B cell (primary cell): ENCODE measurements at regions not wholly inside any gene's neighbourhood (a gene's known extent, or its start where the extent isn't known, plus 50 kb on each side); places are given as distances from the start of the nearest gene placed in this dataset.
"Not testable (repeated sequence)": the region's sequence is repeated elsewhere in the genome, so short reads cannot be mapped to it uniquely, and the experiment has no call there.

Experiments
- ATAC-seq: fragments of 200-7000 bp; cut with Tn5 transposase; one replicate; pipeline ENCODE4 v1.10.0; 2021; ENCODE audit warnings: low read depth, mild to moderate bottlenecking, moderate number of reproducible peaks, moderate library complexity
- CTCF ChIA-PET: fragments of 350-600 bp; sonication (Branson Sonifier 250); formaldehyde crosslinking; loops from one replicate; lab custom pipeline; 2021; ENCODE audit warnings: antibody characterized with exemption, inconsistent platforms; lab: Charles Lee
- POLR2A ChIA-PET: fragments of 350-600 bp; sonication (Branson Sonifier 250); formaldehyde crosslinking; loops from one replicate; lab custom pipeline; 2021; ENCODE audit warnings: antibody characterized with exemption; lab: Charles Lee
- DNase-seq: peaks from one replicate; pipeline ENCODE4 v3.0.0; 2013
- H2AFZ ChIP-seq: 2 replicates; pipeline ENCODE4 v1.6.1; 2012; ENCODE audit warnings: mild to moderate bottlenecking, low read depth, low read length; ENCODE audit not compliant: insufficient read depth, poor library complexity, severe bottlenecking
- H3K27ac ChIP-seq, 2 donors: 1 replicate in 1 of 2; 2 replicates in 1 of 2; pipeline ENCODE4 v1.5.1; 2012 to 2013; ENCODE audit warnings: low read length in 2 of 2, mild to moderate bottlenecking in 2 of 2, moderate library complexity in 1 of 2
- H3K27me3 ChIP-seq, 4 experiments: fragments of 200-600 bp in 1 of 4; sonication (generic) in 1 of 4; replicated peaks in 1 of 4; 1 replicate in 2 of 4; 2 replicates in 2 of 4; pipeline versions ENCODE4 v1.6.1 to v1.7.0; 2013 to 2016; ENCODE audit warnings: low read length in 3 of 4, mild to moderate bottlenecking in 2 of 4, mixed read lengths in 1 of 4, moderate library complexity in 1 of 4; ENCODE audit not compliant: insufficient read depth in 4 of 4, control insufficient read depth in 3 of 4; ENCODE audit errors: control extremely low read depth in 1 of 4
- H3K36me3 ChIP-seq, 2 experiments: replicated peaks in 1 of 2; 1 replicate in 1 of 2; 2 replicates in 1 of 2; pipeline versions ENCODE4 v1.6.1 to v1.7.1; 2013; ENCODE audit warnings: low read length in 1 of 2; ENCODE audit not compliant: insufficient read depth in 2 of 2, control insufficient read depth in 1 of 2; ENCODE audit errors: control extremely low read depth in 1 of 2, extremely low read depth in 1 of 2
- H3K4me1 ChIP-seq, 2 donors: fragments of 200-600 bp in 1 of 2; sonication (generic) in 1 of 2; 1 replicate in 1 of 2; 2 replicates in 1 of 2; pipeline versions ENCODE4 v1.5.1 to v1.6.1; 2013 to 2017; ENCODE audit warnings: low read length in 2 of 2; ENCODE audit not compliant: control insufficient read depth in 2 of 2, insufficient read depth in 2 of 2
- H3K4me2 ChIP-seq: replicated peaks from 2 replicates; pipeline ENCODE3; 2012; ENCODE audit warnings: mild to moderate bottlenecking, low read depth, low read length; ENCODE audit not compliant: poor library complexity, severe bottlenecking
- H3K4me3 ChIP-seq, 5 experiments: fragments of 200-600 bp in 1 of 5; sonication (generic) in 1 of 5; 1 replicate in 3 of 5; 2 replicates in 2 of 5; pipeline versions ENCODE4 v1.5.1 to v1.7.0; 2011 to 2016; ENCODE audit warnings: low read length in 4 of 5, mild to moderate bottlenecking in 4 of 5, low read depth in 2 of 5, control low read depth in 1 of 5, moderate library complexity in 1 of 5; ENCODE audit not compliant: insufficient read depth in 1 of 5; ENCODE audit errors: control extremely low read depth in 1 of 5, extremely low read depth in 1 of 5
- H3K79me2 ChIP-seq: fragments of 200-600 bp; sonication (generic); one replicate; pipeline ENCODE4 v1.6.0; 2016; ENCODE audit warnings: low read length; ENCODE audit not compliant: control insufficient read depth, insufficient read depth
- H3K9ac ChIP-seq: fragments of 200-600 bp; sonication (generic); 2 replicates; pipeline ENCODE4 v1.6.1; 2017; ENCODE audit warnings: mild to moderate bottlenecking, low read length, moderate library complexity
- H3K9me3 ChIP-seq, 3 donors: one replicate each; pipeline versions ENCODE4 v1.6.1 to v1.7.1; 2013; ENCODE audit warnings: low read length in 2 of 3; ENCODE audit not compliant: control insufficient read depth in 2 of 3, insufficient read depth in 1 of 3; ENCODE audit errors: control extremely low read depth in 1 of 3
- H4K20me1 ChIP-seq: 2 replicates; pipeline ENCODE4 v1.6.0; 2012; ENCODE audit warnings: mild to moderate bottlenecking, low read length; ENCODE audit not compliant: insufficient read depth, control insufficient read depth, poor library complexity, severe bottlenecking
- H3K27ac Mint-ChIP-seq: one replicate; pipeline ENCODE4 v1.8.0; 2021; ENCODE audit warnings: mixed read lengths
- H3K27me3 Mint-ChIP-seq: one replicate; pipeline ENCODE4 v1.8.0; 2021; ENCODE audit warnings: mixed read lengths
- H3K4me1 Mint-ChIP-seq: one replicate; pipeline ENCODE4 v1.8.0; 2021; ENCODE audit warnings: mixed read lengths
- H3K4me3 Mint-ChIP-seq: one replicate; pipeline ENCODE4 v1.8.0; 2021; ENCODE audit warnings: mixed read lengths
- H3K9me3 Mint-ChIP-seq: one replicate; pipeline ENCODE4 v1.8.0; 2022; ENCODE audit warnings: mixed read lengths; ENCODE audit not compliant: insufficient read depth
- EZH2 ChIP-seq: IDR thresholded peaks from 2 replicates; pipeline ENCODE4 v1.6.1; 2012; ENCODE audit warnings: borderline replicate concordance, low read depth, mild to moderate bottlenecking, moderate library complexity, low read length; ENCODE audit not compliant: insufficient read depth, poor library complexity, severe bottlenecking
- WGBS: methylation state at CpG from one replicate; pipeline ENCODE4 v1.1.5; 2013; ENCODE audit warnings: missing lambda C conversion rate; ENCODE audit not compliant: insufficient coverage; 5-methylcytosine and 5-hydroxymethylcytosine counted together
- intact Hi-C: fragments of 100-400 bp; cut with micrococcal nuclease; formaldehyde crosslinking; loops from one replicate; pipeline ENCODE4 v1.10.0; 2022
- TF ChIP-seq, protein P1 (sequence below): fragments of 200-600 bp; IDR thresholded peaks from one replicate; pipeline ENCODE4 v1.8.0; 2022; ENCODE audit warnings: antibody characterized with exemption, mild to moderate bottlenecking

GRCh38 chr18:55732227-55733106 lies 144.5 kb upstream of the TCF4 start:
- no peak overlapping the region for H2AFZ ChIP-seq
- POLR2A ChIA-PET: no interaction called here

DNA sequence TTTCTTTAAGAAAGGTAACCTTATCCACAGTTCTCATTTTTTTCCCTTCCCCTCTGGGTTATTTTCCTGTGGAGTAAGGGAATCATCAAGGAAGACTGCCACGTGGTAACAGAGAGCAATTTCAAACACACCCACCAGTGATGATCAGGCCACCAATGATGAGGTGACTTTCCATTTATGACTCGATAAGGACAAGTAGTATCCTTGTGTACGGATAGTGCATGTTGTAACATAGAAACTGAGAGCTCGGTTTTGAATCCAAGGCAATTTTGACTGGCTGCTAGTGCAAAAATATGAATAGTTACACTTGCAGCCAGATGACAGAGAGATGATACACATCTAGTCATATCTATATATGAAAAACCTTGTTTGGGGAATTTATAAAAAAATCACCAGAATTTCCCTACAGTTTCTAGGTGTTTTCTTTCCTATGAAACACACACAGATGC lies 143.6 kb upstream of the TCF4 start:
- TF ChIP-seq EZH2: no peak
- TF ChIP-seq, protein P1, sequence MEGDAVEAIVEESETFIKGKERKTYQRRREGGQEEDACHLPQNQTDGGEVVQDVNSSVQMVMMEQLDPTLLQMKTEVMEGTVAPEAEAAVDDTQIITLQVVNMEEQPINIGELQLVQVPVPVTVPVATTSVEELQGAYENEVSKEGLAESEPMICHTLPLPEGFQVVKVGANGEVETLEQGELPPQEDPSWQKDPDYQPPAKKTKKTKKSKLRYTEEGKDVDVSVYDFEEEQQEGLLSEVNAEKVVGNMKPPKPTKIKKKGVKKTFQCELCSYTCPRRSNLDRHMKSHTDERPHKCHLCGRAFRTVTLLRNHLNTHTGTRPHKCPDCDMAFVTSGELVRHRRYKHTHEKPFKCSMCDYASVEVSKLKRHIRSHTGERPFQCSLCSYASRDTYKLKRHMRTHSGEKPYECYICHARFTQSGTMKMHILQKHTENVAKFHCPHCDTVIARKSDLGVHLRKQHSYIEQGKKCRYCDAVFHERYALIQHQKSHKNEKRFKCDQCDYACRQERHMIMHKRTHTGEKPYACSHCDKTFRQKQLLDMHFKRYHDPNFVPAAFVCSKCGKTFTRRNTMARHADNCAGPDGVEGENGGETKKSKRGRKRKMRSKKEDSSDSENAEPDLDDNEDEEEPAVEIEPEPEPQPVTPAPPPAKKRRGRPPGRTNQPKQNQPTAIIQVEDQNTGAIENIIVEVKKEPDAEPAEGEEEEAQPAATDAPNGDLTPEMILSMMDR: no peak

More at GRCh38 chr18:55732227-55733106, 144.5 kb upstream of the TCF4 start:
- Histone ChIP-seq H3K9me3 (no peaks in the 10 kb centered on the region), H3K9ac (no peak overlapping the region), H3K4me1 (no peaks in the 10 kb centered on the region), H3K36me3 (no peaks in the 10 kb centered on the region), H4K20me1 (no peaks in the 10 kb centered on the region), H3K79me2 (no peaks in the 10 kb centered on the region), H3K4me3 (no peak overlapping the region), H3K4me2 (no peak overlapping the region), H3K27me3 (no peaks in the 10 kb centered on the region), H3K27ac (no peak overlapping the region)
- Mint-ChIP-seq H3K27ac (no peak overlapping the region), H3K4me3 (no peak overlapping the region), H3K27me3 (peaks cover 3% of the 10 kb centered on the region), H3K9me3 (no peaks in the 10 kb centered on the region), H3K4me1 (no peaks in the 10 kb centered on the region)
- no CpG with 5 or more reads among the region's 2 CpGs for WGBS
- TF ChIP-seq EZH2: no peak
- TF ChIP-seq, protein P1: no peak
- ATAC-seq: no peak
- CTCF ChIA-PET: no interaction called here
- intact Hi-C loops: no loop called here
- DNase-seq: no peak

GRCh38 chr18:55721006-55721405 lies 133.0 kb upstream of the TCF4 start:
- H3K4me2 ChIP-seq, H3K9ac ChIP-seq, POLR2A ChIA-PET, H3K9me3 Mint-ChIP-seq, intact Hi-C loops, DNase-seq, H3K4me1 Mint-ChIP-seq, H2AFZ ChIP-seq, H3K27me3 Mint-ChIP-seq, CTCF ChIA-PET, H3K79me2 ChIP-seq, H3K36me3 ChIP-seq, H3K4me1 ChIP-seq, H3K27me3 ChIP-seq, H3K27ac Mint-ChIP-seq, H3K4me3 ChIP-seq, H4K20me1 ChIP-seq, H3K4me3 Mint-ChIP-seq, ATAC-seq, H3K9me3 ChIP-seq, H3K27ac ChIP-seq: not testable (repeated sequence)
- WGBS: 100% methylated on average over 6 of the region's 21 CpGs

More for the DNA sequence above, 143.6 kb upstream of the TCF4 start:
- ChIA-PET POLR2A (no interaction called here), CTCF (no interaction called here)
- intact Hi-C loops: no loop called here
- Mint-ChIP-seq H3K27me3 (peaks cover 3% of the 10 kb centered on the region), H3K27ac (no peak overlapping the region), H3K4me3 (no peak overlapping the region), H3K9me3 (no peaks in the 10 kb centered on the region), H3K4me1 (no peaks in the 10 kb centered on the region)
- H2AFZ ChIP-seq: no peak overlapping the region
- H3K79me2 ChIP-seq: no peaks in the 10 kb centered on the region
- no CpG with 5 or more reads among the region's 4 CpGs for WGBS
- ATAC-seq: no peak
- no peak overlapping the region for H3K4me3 ChIP-seq
- no peaks in the 10 kb centered on the region for H3K4me1 ChIP-seq
- no peak overlapping the region for H3K4me2 ChIP-seq
- H3K27me3 ChIP-seq: no peaks in the 10 kb centered on the region
- H3K36me3 ChIP-seq: no peaks in the 10 kb centered on the region
- peaks cover 0 to under 1% (median 0%) of the 10 kb centered on the region in 3 donors for H3K9me3 ChIP-seq
- no peaks in the 10 kb centered on the region for H4K20me1 ChIP-seq
- DNase-seq: no peak
- H3K27ac ChIP-seq: no peak overlapping the region
- H3K9ac ChIP-seq: no peak overlapping the region
